ENCODE measurements at regions not wholly inside any gene's neighbourhood (a gene's known extent, or its start where the extent isn't known, plus 50 kb on each side); places are given as distances from the start of the nearest gene placed in this dataset.

GRCh38 chr20:17014756-17015366 lies 212.0 kb upstream of the PCSK2 start:
- Histone ChIP-seq H3K27me3 (replicated peaks; ENCODE audit: control insufficient read depth, insufficient read depth, low read length) (no peaks in the 10 kb centered on the region), H3K36me3 (ENCODE audit: control insufficient read depth, insufficient read depth, low read length) (no peaks in the 10 kb centered on the region), H3K4me3 (replicated peaks; ENCODE audit: low read depth, low read length) (no peak overlapping the region)
- TF ChIP-seq CTCF (IDR thresholded peaks at IDR 0.05; ENCODE audit: insufficient read depth, low read length, poor library complexity, severe bottlenecking), result no peak
- DNase-seq (ENCODE audit: extremely low read depth, insufficient read length), result no peak

GRCh38 chr20:17017232-17017631 lies 209.6 kb upstream of the PCSK2 start:
- no peak for DNase-seq (ENCODE audit: extremely low read depth, insufficient read length)
- no peak for TF ChIP-seq CTCF (IDR thresholded peaks at IDR 0.05; ENCODE audit: insufficient read depth, low read length, poor library complexity, severe bottlenecking)
- Histone ChIP-seq H3K4me3 (replicated peaks; ENCODE audit: low read depth, low read length) (no peak overlapping the region), H3K36me3 (ENCODE audit: control insufficient read depth, insufficient read depth, low read length) (no peaks in the 10 kb centered on the region), H3K27me3 (replicated peaks; ENCODE audit: control insufficient read depth, insufficient read depth, low read length) (no peaks in the 10 kb centered on the region)

- Histone ChIP-seq H3K36me3 (ENCODE audit: control insufficient read depth, insufficient read depth, low read length) (no peaks in the 10 kb centered on the region), H3K27me3 (replicated peaks; ENCODE audit: control insufficient read depth, insufficient read depth, low read length) (no peaks in the 10 kb centered on the region), H3K4me3 (replicated peaks; ENCODE audit: low read depth, low read length) (no peak overlapping the region)
- TF ChIP-seq CTCF (IDR thresholded peaks at IDR 0.05; ENCODE audit: insufficient read depth, low read length, poor library complexity, severe bottlenecking), result no peak
- DNase-seq (ENCODE audit: extremely low read depth, insufficient read length), result no peak
These were observed 205.4 kb upstream of the PCSK2 start for GRCh38 chr20:17021481-17021880.

- TF ChIP-seq CTCF (IDR thresholded peaks at IDR 0.05; ENCODE audit: insufficient read depth, low read length, poor library complexity, severe bottlenecking), result no peak
- Histone ChIP-seq H3K4me3 (replicated peaks; ENCODE audit: low read depth, low read length) (no peak overlapping the region), H3K27me3 (replicated peaks; ENCODE audit: control insufficient read depth, insufficient read depth, low read length) (no peaks in the 10 kb centered on the region), H3K36me3 (ENCODE audit: control insufficient read depth, insufficient read depth, low read length) (no peaks in the 10 kb centered on the region)
- no peak for DNase-seq (ENCODE audit: extremely low read depth, insufficient read length)
These were observed 203.8 kb upstream of the PCSK2 start for GRCh38 chr20:17023036-17023435.

- no peak for TF ChIP-seq CTCF (IDR thresholded peaks at IDR 0.05; ENCODE audit: insufficient read depth, low read length, poor library complexity, severe bottlenecking)
- H3K4me3 ChIP-seq (replicated peaks; ENCODE audit: low read depth, low read length), result no peak overlapping the region
- no peaks in the 10 kb centered on the region for H3K36me3 ChIP-seq (ENCODE audit: control insufficient read depth, insufficient read depth, low read length)
- no peaks in the 10 kb centered on the region for H3K27me3 ChIP-seq (replicated peaks; ENCODE audit: control insufficient read depth, insufficient read depth, low read length)
- DNase-seq (ENCODE audit: extremely low read depth, insufficient read length), result no peak
These were observed 203.0 kb upstream of the PCSK2 start for GRCh38 chr20:17023806-17024205.

Data from GM06990 (cell line).